ENCODE measurements at regions not wholly inside any gene's neighbourhood (a gene's known extent, or its start where the extent isn't known, plus 50 kb on each side); places are given as distances from the start of the nearest gene placed in this dataset.

GRCh38 chr5:2581418-2581817, 170.1 kb downstream of the IRX2 start:
- in situ Hi-C loops (cut with HindIII; ENCODE audit: low pct_ligation_motif_present, low pct_unique_long_range_greater_than_20kb, low sequenced_read_pairs): no loop called here
- DNase-seq: no peak

DNA sequence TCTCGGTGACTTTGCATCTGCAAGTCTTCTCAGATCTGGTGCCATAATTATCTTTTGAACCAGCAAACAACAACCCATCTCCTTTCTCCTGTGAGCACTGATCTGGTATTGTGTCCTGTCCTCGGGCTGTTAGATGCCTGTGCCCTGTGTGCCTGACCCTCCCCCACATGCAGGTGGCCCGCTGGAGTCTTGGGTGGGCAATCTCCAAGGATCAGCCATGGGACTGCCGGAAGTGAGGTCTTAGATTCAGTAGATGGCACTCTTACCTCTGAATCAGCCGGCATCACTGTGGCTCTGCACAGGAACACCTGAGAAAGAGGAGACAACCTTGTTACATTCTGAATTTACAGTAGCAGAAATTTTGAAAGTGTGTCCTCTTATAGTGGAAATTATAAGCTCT, 172.4 kb downstream of the IRX2 start:
- DNase-seq: no peak
- in situ Hi-C loops (cut with HindIII; ENCODE audit: low pct_ligation_motif_present, low pct_unique_long_range_greater_than_20kb, low sequenced_read_pairs): no loop called here

DNA sequence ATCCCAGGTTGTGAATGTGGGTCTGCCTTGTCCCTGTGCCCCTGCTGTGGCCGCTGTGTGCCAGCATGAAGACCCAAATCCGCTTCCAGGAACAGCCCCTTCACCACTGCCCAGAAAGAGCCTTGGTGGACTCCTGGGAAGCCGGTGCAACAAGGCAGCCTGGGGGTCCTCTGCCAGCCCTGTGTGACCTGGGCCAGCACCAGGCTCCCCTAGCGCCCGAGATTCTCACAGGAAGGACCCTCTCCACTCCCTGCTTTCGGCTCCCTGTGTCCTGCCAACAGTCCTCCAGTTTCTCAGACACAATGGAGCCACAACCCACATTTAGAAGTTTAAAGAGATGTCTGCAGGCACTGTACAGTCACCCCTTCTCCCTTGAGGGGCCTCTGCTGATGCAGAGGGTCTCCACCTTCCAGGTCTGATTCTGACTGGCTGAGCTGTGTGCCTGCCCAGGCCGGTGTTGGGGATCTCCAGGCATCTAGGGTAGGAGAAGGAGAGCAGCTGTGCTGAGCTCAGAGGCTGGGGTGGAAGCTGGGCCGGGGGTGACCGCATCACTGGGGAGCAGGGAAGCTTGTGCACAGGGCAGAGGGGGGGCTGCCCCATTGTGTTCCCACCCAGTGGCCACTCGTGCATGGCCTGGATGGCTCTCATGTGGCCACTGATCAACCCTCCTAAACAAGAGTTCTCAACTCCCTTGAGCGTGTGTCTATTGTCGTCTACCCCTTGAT, 174.0 kb downstream of the IRX2 start:
- DNase-seq: no peak
- in situ Hi-C loops (cut with HindIII; ENCODE audit: low pct_ligation_motif_present, low pct_unique_long_range_greater_than_20kb, low sequenced_read_pairs): no loop called here

DNA sequence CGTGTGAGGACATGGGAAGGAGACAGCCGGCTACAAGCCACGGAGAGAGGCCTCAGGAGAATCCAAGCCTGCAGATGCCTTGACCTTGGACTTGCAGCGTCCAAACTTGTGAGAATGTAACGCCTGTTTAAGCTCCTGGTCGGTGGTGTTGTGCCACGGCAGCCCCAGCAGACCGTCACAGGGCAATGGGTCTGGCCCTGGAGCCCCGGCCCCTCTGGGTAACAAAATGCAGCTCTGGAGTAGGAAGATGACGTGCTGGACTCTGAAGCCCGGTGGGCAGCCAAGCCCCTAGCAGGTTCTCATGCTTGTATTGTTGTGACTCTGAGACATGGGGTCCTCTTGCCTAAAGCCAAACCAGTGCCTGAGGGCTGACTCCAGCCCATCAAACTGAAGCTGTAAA, 174.7 kb downstream of the IRX2 start:
- in situ Hi-C loops (cut with HindIII; ENCODE audit: low pct_ligation_motif_present, low pct_unique_long_range_greater_than_20kb, low sequenced_read_pairs): no loop called here
- DNase-seq: no peak

- DNase-seq: peak; percentile 1
- in situ Hi-C loops (cut with HindIII; ENCODE audit: low pct_ligation_motif_present, low pct_unique_long_range_greater_than_20kb, low sequenced_read_pairs): no loop called here
Observed at GRCh38 chr5:2575871-2576270, 175.6 kb downstream of the IRX2 start.

GRCh38 chr5:2575292-2575691, 176.2 kb downstream of the IRX2 start:
- in situ Hi-C loops (cut with HindIII; ENCODE audit: low pct_ligation_motif_present, low pct_unique_long_range_greater_than_20kb, low sequenced_read_pairs): no loop called here
- no peak for DNase-seq

GRCh38 chr5:2574155-2574554, 177.3 kb downstream of the IRX2 start:
- no peak for DNase-seq
- in situ Hi-C loops (cut with HindIII; ENCODE audit: low pct_ligation_motif_present, low pct_unique_long_range_greater_than_20kb, low sequenced_read_pairs): no loop called here

GRCh38 chr5:2570586-2570985, 180.9 kb downstream of the IRX2 start:
- no peak for DNase-seq
- in situ Hi-C loops (cut with HindIII; ENCODE audit: low pct_ligation_motif_present, low pct_unique_long_range_greater_than_20kb, low sequenced_read_pairs): no loop called here

- in situ Hi-C loops (cut with HindIII; ENCODE audit: low pct_ligation_motif_present, low pct_unique_long_range_greater_than_20kb, low sequenced_read_pairs): no loop called here
- DNase-seq: no peak
Observed at GRCh38 chr5:2569774-2570542, 181.5 kb downstream of the IRX2 start.

DNA sequence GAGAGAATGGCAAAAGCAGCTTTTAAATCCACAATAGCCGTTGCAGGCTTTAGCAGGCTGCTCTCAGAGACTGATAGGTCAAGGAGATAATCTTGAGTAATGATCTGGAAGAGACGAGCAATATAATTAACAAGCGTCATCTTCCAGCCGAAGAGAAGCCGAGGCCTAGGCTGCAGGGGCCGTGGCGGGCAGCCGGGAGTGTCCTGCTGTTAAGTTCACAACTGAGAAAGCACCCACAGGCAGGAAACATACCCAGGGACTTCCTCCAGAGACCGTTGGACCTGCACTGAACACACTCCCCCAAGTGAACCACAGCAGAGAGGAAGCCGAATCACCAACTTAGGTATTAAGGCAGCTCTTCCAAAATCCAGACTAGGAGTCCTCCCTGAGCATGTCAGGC, 182.3 kb downstream of the IRX2 start:
- DNase-seq: no peak
- in situ Hi-C loops (cut with HindIII; ENCODE audit: low pct_ligation_motif_present, low pct_unique_long_range_greater_than_20kb, low sequenced_read_pairs): no loop called here

DNA sequence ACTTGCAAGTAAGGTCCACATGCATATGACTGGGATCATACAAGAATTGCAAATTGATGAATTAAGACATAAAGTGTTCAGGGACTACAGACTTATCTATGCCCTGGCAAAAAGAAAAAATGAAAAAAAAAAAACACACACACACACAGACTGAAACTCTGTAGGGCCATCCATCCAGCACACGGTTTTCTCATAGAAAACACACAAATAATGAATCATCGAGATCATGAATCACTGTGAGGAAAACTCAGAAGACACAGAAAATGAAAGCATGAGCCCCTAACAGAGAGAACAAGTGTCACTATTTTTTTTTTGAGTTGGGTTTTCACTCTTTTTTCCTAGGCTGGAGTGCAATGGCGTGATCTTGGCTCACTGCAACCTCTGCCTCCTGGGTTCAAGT, 185.2 kb downstream of the IRX2 start:
- in situ Hi-C loops (cut with HindIII; ENCODE audit: low pct_ligation_motif_present, low pct_unique_long_range_greater_than_20kb, low sequenced_read_pairs): no loop called here
- DNase-seq: no peak

DNA sequence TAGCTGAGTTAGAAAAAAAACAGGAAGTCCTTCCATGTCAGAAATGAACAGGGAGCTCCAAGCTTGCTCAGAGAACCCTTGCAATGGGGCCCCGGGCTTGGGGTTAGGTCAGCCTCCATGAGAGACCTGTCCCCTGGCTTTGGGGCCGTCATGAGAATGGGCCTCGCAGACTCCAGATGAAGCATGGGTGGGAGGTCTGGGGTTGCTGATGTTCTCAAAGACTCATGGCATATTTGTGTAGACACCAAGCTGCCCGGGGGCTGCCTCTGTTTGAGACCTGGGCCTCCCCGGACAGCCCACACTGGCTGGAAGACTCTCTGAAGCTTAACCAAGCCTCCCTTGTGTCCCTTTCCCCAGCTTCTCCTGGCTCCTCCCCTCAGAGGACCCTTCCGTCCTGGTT, 186.3 kb downstream of the IRX2 start:
- in situ Hi-C loops (cut with HindIII; ENCODE audit: low pct_ligation_motif_present, low pct_unique_long_range_greater_than_20kb, low sequenced_read_pairs): no loop called here
- DNase-seq: no peak

- in situ Hi-C loops (cut with HindIII; ENCODE audit: low pct_ligation_motif_present, low pct_unique_long_range_greater_than_20kb, low sequenced_read_pairs): no loop called here
- DNase-seq: no peak
Observed at GRCh38 chr5:2563046-2563445, 188.4 kb downstream of the IRX2 start.

GRCh38 chr5:2562036-2562435, 189.4 kb downstream of the IRX2 start:
- no peak for DNase-seq
- in situ Hi-C loops (cut with HindIII; ENCODE audit: low pct_ligation_motif_present, low pct_unique_long_range_greater_than_20kb, low sequenced_read_pairs): no loop called here

DNA sequence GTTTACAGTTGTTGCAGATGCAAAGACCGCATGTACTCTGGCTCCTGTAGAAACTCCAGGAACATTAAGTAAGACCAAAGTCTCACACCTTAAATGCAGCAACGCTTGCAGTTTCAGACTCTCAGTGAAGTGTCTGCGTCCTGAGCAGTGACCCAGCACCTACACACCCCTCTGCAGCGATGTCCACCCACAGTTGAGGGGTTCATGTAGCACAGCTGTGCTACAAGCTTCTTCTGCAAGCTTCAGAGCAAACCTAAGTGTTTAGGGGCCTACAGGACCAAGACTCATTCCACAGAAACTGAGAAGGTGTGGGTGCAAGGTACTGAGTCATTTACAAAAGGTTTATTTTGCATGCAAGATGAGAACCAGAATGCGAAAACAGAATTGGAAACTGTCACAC, 191.0 kb downstream of the IRX2 start:
- DNase-seq: no peak
- in situ Hi-C loops (cut with HindIII; ENCODE audit: low pct_ligation_motif_present, low pct_unique_long_range_greater_than_20kb, low sequenced_read_pairs): no loop called here

DNA sequence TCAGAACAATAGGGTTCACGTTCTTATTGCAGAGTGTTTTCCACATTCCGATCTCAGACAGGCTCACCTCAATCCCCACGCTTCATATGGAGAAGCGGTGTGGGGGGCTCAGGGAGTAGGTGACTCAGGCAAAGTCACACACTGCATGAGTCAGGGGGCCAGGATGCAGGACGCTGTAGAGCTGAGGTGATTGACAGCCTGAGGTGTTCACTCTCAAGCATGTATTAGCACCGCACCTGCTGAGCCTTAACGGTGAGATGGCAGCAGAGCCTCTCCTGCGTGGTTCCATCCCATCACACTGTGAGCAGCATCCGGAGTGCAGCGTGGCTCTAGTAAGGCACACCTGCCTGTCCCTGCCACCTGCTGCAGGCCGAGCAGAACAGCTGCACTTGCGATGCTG, 194.0 kb downstream of the IRX2 start:
- in situ Hi-C loops (cut with HindIII; ENCODE audit: low pct_ligation_motif_present, low pct_unique_long_range_greater_than_20kb, low sequenced_read_pairs): no loop called here
- DNase-seq: no peak

DNA sequence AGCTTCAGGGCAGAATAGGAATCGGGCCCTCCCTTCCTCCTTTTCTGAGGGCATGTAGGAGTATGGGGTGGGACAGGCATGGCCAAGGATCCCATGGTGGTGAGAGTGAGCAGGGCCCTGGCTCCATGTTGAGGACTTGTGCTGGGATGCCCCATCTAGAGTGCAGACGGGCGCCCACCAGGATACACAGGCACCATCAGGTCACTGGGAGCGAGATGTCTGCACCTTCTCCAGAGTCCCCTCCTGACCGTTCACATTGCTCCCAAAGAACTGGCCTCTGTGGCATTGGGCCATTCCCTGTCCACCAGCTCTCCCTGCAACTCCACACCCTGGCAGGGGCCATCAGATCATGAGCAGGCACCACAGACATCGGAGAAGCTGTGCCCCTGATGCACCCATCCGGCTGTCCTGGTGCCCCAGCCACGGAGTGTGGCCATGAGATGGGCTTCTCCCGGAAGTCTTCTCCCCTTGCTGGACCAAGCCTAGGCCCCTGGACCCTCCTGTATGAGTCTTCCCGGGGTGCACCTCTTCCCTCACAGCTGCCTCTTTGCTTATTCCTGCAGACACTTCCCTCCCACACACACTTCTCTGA, 195.0 kb downstream of the IRX2 start:
- in situ Hi-C loops (cut with HindIII; ENCODE audit: low pct_ligation_motif_present, low pct_unique_long_range_greater_than_20kb, low sequenced_read_pairs): no loop called here

GRCh38 chr5:2553611-2554010, 197.9 kb downstream of the IRX2 start:
- DNase-seq: no peak
- in situ Hi-C loops (cut with HindIII; ENCODE audit: low pct_ligation_motif_present, low pct_unique_long_range_greater_than_20kb, low sequenced_read_pairs): no loop called here

More for the DNA sequence above, 195.0 kb downstream of the IRX2 start:
- DNase-seq: no peak

GRCh38 chr5:2550509-2550908, 201.0 kb downstream of the IRX2 start:
- no peak for DNase-seq

GRCh38 chr5:2549900-2550299, 201.6 kb downstream of the IRX2 start:
- no peak for DNase-seq
- in situ Hi-C loops (cut with HindIII; ENCODE audit: low pct_ligation_motif_present, low pct_unique_long_range_greater_than_20kb, low sequenced_read_pairs): no loop called here

More at GRCh38 chr5:2550509-2550908, 201.0 kb downstream of the IRX2 start:
- in situ Hi-C loops (cut with HindIII; ENCODE audit: low pct_ligation_motif_present, low pct_unique_long_range_greater_than_20kb, low sequenced_read_pairs): no loop called here
